Stimulated activated CD4-positive, alpha-beta T cell treated with anti-CD3 and anti-CD28 coated beads, TNF-alpha, amount 100 ng/mL, for 24 hours (primary cell): ENCODE measurements at regions not wholly inside any gene's neighbourhood (a gene's known extent, or its start where the extent isn't known, plus 50 kb on each side); places are given as distances from the start of the nearest gene placed in this dataset.
"Not testable (repeated sequence)": the region's sequence is repeated elsewhere in the genome, so short reads cannot be mapped to it uniquely, and the experiment has no call there.

Source experiments
- DNase-seq, 3 experiments: peaks; one replicate each; pipeline ENCODE4 v3.0.0-alpha.2; 2020; ENCODE audit warnings: low read depth in 3 of 3

DNA sequence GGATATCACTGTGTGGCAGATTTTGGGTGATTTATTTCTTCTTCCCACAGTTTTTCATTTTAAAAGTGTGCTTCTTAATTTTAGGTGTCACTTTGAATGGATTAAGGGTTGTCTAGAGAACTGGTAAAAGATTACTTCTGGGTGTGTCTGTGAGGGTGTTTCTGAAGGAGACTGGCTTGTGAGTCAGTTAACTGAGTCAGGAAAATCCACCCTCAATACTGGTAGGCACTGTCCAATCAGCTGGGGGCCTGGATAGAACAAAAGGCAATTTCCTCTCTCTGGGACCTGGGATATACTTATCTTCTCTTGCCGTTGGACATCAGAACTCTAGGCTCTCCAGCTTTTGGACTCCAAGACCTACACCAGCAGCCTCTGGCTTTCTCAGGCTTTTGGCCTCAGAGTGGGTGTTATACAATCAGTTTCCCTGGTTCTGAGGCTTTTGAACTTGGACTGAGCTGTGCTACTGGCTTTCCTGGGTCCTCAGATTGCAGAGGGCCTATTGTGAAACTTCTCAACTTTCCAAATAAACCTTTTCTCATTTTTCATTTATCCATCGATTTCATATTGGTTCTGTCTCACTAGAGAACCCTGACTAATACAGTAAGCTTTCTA, 413.1 kb downstream of the GBA3 start:
- DNase-seq: no peak

DNA sequence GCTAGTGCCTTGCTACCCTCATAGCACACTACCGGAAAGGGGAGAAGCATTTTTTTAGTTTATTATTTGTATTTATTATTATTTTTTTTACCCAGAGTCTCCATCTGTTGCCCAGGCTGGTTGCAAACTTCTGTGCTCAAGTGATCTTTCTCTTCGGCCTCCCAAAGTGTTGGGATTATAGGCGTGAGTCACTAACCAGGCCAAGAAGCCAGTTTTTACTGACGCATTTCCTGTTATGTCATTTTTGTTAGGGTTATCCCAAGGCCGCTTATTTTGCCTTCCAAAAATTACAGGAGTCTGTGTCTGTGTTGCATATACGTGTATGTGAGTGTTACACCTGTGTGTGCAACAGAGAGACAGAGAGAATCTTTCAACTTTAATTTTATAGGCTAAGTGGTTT, 404.5 kb downstream of the GBA3 start:
- no peak for DNase-seq

DNA sequence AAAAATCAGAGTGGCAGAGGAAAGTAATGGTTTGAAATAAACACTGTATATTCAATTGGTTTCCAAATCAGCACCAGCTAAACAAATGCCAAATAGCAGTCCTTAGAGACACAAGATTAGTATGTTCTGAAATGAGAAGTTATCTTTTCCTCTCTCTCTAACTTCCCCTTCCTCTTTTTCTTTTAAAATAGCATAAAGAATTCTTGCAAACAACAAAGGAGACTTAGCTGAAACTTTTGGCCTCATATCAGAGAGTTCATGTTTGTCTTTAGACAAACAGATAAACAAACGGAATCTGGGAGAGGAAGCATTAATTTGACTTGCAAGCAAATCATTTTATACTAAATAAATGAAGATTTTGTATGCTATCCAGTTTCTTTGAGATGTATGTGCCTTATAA, 399.0 kb downstream of the GBA3 start:
- no peak for DNase-seq

DNA sequence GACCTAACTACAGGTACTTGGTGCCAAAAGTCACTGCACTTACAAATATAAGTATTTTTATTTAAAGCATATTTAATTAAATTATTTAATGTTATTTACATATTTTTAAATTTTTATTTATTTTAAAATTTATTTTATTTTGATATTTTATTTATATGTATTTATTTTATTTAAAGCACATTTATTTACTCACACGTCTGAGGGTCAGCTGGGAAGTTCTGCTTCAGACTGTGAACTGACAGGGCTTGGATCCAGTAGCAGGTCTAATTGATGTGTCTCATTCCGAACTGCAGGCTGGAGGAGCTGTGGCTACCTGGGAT, 392.5 kb downstream of the GBA3 start:
- DNase-seq: no peak

DNA sequence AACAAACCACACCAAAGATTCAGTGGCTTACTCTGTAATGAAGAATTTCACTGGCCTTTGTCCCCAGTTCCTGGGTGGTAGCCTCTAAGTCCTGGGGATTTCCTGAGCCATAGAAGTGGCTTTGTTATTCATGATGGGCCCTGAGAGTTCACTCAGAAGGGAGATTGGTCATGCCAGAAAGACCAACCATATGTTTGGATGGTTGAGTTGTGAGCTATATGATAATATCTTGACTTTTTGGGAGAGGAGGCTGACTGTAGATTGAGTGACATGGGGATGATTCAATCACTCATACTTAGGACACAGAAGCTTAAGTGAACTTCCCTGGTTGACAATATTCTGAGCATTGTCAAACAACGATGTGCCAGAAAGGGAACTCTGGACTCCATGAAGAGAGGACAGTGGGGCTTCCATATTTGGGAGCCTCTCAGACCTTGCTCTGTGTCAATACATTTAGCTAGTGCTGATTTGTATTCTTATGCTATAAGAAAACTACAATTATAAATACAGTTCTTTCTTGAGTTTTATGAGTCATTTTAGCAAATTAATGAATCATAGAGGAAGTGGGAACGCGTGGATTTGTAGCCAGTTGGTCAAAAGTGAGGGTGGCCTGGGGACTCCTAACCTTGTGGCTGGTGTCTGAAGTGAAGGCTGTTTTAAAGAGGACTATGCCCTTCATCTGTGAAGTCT, 392.0 kb downstream of the GBA3 start:
- DNase-seq: no peak

DNA sequence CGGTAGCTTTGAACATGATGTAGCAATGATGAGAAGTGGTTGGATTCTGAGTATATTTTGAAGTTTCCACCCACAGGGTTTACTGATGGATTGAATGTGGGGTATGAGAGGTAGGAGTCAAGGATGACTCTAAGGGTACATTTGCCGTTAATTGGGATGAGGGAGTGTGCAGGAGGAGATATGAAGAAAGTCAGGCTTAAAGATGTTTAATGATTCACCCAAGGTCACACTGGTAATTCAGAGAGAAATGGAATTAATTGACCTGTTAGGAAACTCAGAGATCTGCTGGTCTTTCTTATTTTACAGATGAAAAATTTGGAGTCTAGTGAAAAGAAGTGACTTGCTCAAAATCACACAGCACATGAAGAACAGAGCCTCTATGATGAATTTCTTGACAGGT, 390.7 kb downstream of the GBA3 start:
- DNase-seq: no peak

DNA sequence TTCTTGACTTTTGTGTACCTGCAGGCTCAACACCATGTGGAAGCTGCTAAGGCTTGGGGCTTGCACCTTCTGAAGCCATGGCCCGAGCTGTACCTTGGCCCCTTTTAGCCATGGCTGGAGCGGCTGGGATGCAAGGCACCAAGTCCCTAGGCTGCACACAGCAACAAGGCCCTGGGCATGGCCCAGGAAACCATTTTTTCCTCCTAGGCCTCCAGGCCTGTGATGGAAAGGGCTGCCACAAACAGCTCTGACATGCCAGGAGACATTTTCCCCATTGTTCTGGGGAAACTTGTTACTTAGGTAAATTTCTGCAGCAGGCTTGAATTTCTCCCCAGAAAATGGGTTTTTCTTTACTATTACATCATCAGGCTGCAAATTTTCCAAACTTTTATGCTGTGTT, 387.4 kb downstream of the GBA3 start:
- DNase-seq: not testable (repeated sequence)

DNA sequence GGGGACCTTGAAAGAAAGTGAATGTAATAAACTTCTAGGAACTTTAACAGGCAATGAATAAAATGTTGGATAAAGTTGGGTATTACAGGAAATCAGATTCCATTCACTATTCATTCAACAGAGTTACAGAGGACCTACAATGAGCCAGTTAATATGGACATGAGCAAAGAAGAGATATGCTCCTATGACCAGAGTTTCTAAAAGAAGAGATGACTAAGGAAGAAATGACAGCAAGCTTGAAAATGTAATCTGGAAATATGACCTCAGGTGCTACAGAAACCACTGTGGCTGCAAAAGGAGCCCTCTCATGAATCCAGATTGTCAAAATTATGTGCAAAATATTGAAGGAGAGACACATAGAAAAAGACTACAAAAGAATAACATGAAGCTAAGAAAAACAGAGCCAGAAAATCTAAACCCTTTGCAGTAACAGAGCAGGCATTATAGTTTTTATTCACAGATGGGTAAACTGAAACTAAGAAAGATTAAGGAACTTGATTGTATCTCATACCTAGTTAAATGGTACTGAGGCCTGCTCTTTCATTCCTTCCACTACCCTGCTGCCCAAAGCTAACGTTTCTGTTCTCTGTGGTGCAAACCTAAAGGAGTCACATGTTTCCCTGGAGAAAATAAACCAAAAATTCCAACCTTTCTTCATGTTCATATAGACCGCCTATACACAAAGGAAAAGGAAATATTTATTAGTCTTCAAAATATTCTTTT, 378.3 kb downstream of the GBA3 start:
- no peak for DNase-seq

DNA sequence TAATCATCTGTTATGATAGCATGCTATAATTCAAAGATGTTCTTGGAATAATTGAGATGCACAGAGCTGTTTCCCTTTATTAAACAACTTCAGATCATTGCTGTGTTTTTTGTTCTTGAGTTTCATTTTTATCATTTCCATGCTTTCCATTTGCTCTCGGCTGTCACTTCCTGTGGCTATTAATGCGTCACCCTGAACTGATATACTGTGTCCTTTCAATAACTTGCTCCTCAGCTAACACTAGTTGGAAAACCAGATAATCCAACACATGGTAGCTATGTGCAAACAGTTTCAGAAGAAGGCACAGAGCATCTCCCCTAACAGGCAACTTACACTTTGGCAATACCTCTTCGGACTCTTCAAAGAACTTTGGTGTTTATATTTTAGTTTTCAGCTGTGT, 376.0 kb downstream of the GBA3 start:
- DNase-seq: no peak

DNA sequence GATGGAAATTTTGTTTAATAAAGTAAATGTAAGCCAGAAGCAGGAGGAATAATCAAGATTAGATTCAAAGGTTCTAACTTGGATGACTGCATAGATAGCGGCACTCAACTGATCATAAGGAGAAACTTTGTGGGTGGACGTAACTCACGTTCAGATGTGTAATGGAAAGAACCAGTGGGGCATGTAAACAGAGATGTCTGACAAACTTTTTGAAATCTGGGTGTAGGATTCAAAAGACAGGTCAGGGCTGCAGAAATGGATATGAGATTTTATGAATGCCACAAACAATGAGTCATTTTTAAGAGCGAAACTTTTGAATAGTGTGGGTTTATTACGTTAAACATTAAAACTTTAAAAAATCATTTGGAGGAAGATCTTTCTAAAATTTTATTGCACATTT, 375.6 kb downstream of the GBA3 start:
- no peak for DNase-seq

DNA sequence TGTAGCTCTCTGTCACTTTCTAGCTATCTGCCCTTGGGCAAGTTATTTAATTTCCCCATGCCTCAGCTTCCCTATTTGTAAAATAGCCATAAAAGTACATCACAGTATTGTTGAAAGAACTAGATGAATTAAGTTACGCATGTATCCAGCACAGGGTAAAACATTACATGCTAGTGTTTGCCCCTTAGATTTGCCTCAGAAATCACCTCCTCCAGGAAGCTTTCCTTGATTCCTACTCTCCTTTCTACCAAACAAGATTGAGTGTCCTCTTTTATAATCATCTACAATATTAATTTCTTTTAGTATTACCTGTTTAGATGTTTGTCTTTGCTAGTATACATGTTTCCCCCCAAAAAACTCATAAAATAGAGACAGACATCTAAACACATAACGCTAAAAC, 369.5 kb downstream of the GBA3 start:
- DNase-seq: no peak

DNA sequence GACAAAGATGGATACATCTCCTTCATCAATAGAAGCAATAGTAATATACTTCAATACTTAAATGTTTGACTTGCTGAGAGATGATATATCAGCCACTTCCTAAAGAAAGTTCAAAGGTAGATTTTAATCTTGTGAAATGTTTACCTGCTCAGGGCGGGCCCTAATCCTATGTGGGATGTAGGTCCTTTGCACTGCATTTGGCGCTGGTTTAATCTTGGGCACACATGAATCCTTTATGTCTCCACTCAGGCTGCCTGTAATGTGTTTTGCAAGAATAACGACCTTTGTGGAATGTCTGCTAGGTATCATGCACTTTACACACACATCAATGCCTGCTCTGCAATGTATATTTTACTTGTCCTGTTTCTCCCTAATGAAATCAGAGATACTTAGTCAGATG, 368.7 kb downstream of the GBA3 start:
- no peak for DNase-seq

DNA sequence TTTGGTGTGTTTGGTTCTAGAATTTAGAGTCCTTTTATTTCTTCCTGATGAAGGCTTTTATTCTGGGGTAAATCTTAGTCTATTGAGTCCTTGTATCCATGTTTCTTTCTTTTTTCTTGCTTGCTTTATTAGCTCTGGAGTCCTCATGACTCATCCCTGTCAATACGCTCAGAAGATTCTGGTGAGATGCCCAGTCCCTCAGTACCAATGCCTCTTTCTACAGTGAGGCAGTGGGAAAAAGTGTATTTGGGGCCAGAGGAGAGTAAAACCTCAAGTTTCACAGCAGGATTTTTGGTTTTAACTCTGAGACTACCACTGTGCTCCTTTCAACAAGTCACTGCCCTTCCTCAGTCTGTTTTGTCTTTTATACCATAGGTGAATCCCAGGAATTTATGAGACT, 368.0 kb downstream of the GBA3 start:
- no peak for DNase-seq

DNA sequence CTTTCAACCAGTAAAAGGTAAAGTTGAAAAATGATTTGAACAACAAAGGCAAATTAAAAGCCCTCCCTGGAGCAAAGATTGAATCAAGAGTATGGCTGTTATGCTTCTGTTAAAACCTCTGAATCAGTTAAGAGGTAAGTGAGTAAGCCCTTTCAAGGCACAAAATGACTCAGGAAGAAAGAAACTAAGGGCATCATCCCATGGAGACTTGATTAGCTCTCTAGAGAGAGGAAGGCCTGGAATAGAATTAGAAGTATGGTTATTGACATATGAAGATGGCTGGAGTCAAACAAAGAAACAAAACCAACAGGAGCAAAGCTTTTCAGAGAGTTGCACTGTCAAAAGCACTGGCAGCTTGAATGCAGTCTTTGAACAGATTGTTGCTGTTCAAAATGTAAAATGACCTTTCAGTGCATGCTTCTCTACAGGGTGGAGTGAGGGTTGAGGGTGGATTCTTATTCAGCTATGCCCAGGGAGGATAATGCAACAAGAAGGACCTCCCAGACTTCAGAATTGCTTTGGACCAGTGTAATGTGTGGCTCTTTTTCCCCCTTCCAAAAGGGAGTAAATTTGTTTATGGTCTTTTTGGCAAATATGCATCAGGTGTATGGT, 365.5 kb downstream of the GBA3 start:
- DNase-seq: no peak

DNA sequence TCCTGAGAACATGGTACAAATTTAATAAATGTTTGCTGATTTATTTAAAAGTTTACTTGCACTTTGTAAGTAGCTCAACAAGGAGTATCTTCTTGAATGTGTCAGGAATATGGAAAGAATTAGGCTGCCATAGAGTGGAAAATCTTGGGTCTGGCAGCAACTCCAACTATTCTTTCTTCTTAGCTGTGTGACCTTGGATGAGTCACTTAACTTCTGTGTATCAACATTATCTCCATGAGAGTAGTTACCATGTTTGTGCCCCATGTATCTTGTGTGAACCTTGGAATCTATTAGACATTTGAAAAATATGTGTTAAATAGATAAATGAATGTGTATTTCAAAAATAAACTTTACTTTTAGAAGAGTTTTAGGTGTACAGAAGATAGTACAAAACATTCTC, 348.8 kb downstream of the GBA3 start:
- DNase-seq: no peak

DNA sequence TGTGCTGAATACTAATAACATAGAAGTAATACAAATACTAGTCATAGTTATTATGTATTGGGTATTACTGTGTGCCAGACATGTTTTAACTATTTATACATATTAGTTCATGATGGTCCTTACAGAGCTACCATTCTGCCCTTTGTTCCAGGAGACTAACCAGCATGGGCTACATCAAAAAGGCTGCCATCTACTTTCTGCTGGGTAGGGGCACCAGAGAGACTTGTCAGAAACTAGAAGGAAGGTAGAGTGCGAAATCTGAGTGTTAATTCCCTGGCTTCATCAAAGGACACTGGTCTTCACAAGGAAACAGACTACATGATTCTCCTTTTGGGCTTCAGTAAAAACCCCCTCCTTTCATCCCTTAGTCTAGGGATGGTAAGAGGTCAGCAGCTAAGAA, 347.8 kb downstream of the GBA3 start:
- no peak for DNase-seq

DNA sequence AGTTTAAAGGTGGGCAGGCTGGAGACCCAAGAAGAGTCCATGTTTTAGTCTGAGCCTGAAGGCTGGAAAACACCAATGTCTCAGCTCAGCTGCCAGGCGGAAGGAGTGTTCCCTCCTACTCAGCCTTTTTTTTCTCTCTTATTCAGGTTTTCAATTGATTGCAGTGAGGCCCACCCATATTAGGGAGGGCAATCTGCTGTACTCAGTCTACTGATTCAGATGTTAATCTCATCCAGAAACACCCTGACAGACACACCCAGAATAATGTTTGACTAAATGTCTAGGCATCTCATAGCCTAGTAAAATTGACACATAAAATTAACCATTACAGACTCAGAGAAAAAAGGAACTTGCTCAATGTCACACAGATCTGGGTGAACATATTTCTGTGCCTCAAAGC, 347.1 kb downstream of the GBA3 start:
- no peak for DNase-seq

DNA sequence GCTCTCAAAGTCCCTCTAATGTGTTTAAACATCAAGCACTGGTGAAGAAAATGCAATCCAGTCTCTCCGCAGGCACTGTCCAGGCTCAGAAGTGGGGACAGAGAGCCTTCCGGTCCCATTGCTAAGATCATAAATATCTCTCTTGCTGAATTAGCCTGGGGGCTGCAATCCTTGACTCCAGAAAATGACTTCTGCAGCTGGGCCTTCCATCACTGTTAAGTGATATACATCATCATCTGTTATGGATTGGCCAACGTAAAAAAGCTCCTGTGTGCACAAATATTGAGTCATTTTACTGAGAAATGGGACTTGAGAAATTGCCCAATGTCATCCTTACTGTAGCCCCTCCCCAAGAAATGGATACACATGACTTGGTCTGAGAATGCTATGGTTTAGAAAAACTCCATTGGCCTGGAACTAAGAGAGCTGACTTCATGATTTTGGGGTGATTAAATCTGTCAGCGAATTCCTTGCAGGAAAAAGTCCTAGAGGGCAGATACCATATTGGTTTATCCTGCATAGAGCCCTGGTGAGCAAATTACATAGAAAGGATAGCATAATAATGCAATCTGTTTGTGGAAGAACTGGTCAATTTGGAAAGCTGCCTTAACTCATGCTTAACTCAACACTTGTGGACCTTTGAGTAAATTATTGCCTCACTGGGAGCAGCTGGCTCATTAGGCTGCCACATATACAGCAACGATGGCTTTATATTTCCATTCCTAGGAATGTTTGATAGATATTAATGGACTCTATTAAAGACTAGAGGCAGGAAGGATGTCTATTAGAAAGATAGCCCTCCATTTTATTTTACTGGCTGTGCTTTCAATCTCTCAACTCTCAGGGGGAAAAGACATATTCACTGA, 346.1 kb downstream of the GBA3 start:
- DNase-seq: no peak

DNA sequence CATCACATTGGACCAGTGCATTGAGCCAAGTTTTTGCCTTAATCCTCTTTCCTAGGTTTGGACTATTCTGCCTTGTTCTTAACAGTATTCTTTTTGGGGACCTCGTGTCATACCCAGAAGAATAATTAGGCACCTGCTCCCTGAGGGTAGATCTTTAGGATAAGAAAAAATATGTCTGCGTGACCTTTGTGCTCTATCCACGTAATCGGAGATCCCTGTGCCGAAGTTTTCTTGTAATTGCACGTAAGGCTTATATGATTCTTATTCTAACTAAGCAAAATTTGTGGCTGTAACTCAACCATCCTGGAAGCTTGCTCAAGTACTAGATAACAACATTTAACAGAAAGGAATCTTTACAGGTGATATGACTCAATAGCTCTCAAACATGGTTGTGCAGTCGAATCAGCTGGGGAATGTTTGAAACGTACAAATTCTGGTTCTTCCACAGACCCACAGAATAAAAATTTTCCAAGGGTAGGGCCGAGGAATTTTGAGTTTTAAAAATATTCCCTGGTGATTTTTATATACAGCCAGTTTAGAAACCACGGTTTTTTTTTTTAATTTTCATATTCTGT, 344.3 kb downstream of the GBA3 start:
- no peak for DNase-seq

DNA sequence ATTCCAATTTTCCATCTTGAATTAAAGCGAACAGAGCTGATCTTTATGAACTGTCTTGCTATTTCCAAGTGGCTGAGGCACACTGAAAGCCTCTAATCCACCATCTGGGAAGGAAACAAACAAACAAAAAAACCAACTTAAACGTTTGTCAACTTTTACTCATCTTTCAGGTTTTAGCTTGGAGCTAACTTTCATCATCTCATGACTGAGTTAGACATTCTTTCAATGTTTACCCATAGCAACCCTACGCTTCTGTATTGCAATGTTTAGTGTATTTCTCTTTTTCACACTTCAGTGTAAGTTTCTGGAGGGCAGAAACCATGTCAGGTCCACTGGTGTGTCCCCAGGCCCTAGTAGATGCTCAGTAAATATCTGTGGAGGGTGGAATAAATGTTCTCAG, 343.8 kb downstream of the GBA3 start:
- no peak for DNase-seq

DNA sequence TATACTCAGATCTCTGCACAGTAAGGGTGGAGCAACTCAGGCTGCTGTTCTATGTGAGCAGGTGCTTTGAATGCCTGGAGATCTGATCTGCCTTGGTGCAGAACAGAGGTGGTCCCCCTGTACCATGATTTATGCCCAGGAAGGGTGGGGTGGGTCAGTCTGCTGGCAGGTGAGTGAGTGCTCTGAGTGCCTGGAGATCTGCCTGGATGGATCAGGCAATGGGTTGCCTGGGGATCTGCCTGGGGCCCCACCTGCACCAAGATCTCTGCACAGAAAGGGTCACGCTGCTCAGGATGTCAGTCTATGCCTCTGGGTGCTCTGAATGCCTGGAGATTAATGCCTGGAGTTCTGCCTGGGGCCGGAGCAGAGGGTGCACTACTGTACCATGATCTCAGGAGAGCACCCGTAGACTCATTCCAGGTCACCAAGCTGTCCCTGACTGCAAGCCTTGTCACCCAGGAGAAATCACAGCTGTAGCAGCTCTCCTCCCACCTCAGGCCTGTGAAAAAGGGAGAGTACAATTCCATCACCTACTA, 342.9 kb downstream of the GBA3 start:
- no peak for DNase-seq

DNA sequence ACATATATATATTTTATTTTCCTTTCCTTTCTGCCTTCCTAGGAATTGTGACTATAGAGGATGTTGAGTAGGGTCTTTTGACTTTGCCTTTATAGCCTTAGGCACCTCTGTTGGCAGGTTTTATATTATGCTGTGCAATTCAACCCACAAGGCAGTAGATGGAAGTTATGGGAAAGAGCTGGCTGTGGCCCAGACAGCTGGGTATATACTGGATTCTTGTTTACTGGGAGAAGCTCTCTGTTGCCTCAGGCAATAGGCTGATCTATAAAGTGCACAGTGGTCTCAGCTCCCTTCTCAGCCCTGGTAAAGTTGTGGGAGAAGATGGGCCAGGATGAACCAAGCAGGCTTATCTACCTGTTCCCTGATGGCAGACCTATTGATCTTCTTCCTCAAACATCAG, 342.0 kb downstream of the GBA3 start:
- no peak for DNase-seq
